ENCODE measurements at regions not wholly inside any gene's neighbourhood (a gene's known extent, or its start where the extent isn't known, plus 50 kb on each side); places are given as distances from the start of the nearest gene placed in this dataset.

DNA sequence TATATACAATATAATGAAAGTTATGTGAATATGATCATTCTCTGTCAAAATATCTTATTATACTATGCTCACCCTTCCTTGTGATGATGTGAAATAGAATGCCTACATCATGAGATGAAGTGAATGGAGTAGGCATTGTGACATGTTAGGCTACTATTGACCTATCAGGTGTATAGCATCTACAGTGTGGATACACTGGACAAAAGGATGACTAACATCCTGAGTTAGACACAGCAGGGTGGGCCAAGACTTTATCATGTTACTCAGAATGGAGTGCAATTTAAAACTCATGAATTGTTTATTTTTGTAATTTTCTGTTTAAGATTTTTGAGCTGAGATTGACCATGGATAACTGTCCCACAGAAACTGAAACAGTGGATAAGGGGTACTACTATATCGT, 53.4 kb upstream of the NAV3 start:
- Mint-ChIP-seq H3K27ac (no peak overlapping the region), H3K36me3 (no peaks in the 10 kb centered on the region), H3K4me3 (no peak overlapping the region), H3K4me1 (no peaks in the 10 kb centered on the region), H3K9me3 (peaks cover 4% of the 10 kb centered on the region)
- ATAC-seq (no peak), DNase-seq (ENCODE audit: low spot score in 2 of 2) (no peak)

DNA sequence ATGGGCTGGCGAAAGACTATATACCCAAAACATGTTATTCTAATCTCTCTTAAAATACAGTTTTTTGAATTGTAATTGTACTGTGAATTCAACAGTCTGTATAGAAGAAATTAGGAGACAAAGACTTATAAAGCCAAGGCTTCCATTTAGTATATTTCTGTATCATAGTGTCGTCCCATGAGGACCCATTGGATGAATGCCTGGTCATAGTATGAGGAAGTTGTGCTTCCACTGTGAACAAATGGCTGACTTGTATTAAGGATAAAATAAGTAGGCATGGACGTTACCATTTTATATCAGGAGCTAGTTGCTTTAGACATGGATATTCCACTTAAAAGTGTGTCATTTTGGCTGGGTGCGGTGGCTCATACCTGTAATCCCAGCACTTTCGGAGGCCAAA, 55.9 kb upstream of the NAV3 start:
- DNase-seq (ENCODE audit: low spot score in 2 of 2) (no peak), ATAC-seq (no peak)
- H3K36me3 Mint-ChIP-seq: no peaks in the 10 kb centered on the region
- no peak overlapping the region for H3K27ac Mint-ChIP-seq
- H3K4me3 Mint-ChIP-seq: no peak overlapping the region
- no peaks in the 10 kb centered on the region for H3K9me3 Mint-ChIP-seq
- H3K4me1 Mint-ChIP-seq: no peaks in the 10 kb centered on the region

DNA sequence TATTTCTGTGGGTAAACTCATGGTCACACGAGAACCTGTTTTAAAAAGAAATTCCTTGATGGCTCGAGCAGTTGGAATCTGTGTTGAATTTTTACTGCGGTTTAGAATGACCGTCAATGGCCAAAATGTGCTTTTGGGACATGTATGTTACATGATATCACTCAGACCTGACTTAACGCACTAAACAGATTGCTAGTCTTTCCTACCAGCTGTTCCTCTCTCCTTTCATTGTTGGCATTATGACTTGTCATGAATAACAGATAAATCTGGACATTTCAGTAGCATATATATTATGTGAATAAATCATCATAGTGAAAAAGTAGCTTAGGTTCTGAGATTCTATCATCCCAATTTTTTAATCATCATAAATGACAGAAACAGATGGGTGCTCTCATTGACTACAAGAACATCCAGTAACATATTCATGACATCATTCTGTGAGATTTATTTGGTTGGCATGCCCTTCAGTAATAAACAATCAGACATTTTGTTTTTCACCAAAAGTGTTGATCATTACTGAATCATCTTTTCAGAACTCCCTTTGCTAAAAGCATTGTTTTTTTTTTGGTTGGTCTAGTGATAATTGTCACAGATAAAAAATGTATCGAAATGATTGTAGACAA, 57.9 kb upstream of the NAV3 start:
- ATAC-seq (no peak), DNase-seq (ENCODE audit: low spot score in 2 of 2) (no peak)
- Mint-ChIP-seq H3K4me1 (no peaks in the 10 kb centered on the region), H3K4me3 (no peak overlapping the region), H3K9me3 (peaks cover 3% of the 10 kb centered on the region), H3K27ac (no peak overlapping the region), H3K36me3 (no peaks in the 10 kb centered on the region)

DNA sequence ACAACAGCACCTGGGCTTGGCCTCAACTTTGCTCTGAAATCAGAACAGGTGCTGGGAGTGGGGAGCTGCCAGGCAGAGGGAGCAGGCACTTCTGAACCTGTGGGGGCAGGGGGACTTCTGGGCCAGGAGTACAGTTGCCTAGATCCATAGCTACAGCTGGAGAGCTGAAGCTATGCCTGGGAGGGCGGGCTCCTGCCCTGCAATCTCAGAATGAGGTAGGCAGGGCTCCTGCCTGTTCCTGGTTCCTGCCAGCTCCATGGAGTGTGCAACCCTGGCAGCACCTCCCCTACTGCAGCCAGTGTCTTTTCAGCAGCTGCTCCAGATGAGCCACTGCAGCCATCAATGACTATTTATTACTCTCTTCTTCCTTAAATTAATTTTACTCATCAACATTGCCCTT, 62.1 kb upstream of the NAV3 start:
- Mint-ChIP-seq H3K27ac (no peak overlapping the region), H3K4me3 (no peak overlapping the region), H3K9me3 (peaks cover 13% of the 10 kb centered on the region), H3K36me3 (no peaks in the 10 kb centered on the region), H3K4me1 (no peaks in the 10 kb centered on the region)
- ATAC-seq (no peak), DNase-seq (ENCODE audit: low spot score in 2 of 2) (no peak)

DNA sequence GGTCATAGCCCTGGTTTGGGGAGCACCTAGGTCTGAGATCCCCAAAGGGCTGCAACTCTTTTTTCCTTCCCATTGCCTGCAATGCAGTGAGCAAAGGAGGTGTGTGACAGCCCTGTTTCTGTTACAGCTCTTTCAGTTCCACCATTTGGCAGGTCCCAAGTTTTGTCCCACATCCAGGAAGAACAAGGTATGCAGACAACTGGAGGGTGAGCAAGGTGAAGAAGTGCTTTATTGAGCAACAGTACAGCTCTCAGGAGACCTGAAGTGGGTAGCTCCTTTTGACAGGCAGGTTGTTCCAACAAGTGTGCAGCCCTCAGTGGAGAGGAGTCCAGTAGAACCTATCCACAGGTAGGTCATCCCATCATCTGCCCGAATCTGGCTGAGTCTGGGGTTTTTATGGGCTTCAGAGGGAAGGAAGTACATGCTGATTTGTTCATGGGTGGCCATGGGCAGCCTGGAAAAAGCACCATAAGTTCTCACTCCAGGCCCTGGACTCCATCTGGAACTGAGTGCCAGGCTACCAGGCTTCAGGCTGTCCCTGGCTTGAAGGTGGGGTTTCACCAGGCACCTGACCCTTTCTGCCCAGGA, 62.8 kb upstream of the NAV3 start:
- no peak overlapping the region for H3K27ac Mint-ChIP-seq
- no peaks in the 10 kb centered on the region for H3K36me3 Mint-ChIP-seq
- peaks cover 13% of the 10 kb centered on the region for H3K9me3 Mint-ChIP-seq
- DNase-seq (ENCODE audit: low spot score in 2 of 2): no peak
- ATAC-seq: no peak
- H3K4me3 Mint-ChIP-seq: no peak overlapping the region
- H3K4me1 Mint-ChIP-seq: no peaks in the 10 kb centered on the region

DNA sequence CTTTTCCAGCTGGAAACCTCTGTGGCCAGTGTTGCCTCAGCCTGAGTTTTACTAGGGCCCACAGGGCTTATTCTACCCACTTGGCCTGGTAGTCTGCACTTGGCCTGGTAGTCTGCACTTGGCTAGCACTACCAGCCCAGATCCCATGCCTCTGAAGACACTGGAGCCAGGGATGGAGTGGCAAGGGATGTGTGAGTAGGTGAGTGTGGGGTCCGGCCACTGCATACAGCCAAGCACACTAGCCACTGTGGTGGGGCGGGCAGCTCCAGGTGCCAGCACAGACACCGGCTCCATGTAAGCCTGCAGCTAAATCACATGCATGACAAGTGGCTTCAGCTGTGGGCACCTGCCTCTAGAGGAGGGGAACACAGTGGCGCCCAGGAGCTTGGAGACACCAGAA, 63.4 kb upstream of the NAV3 start:
- DNase-seq (ENCODE audit: low spot score in 2 of 2) (no peak), ATAC-seq (no peak)
- H3K36me3 Mint-ChIP-seq: no peaks in the 10 kb centered on the region
- H3K4me3 Mint-ChIP-seq: no peak overlapping the region
- peaks cover 13% of the 10 kb centered on the region for H3K9me3 Mint-ChIP-seq
- no peak overlapping the region for H3K27ac Mint-ChIP-seq
- no peaks in the 10 kb centered on the region for H3K4me1 Mint-ChIP-seq

DNA sequence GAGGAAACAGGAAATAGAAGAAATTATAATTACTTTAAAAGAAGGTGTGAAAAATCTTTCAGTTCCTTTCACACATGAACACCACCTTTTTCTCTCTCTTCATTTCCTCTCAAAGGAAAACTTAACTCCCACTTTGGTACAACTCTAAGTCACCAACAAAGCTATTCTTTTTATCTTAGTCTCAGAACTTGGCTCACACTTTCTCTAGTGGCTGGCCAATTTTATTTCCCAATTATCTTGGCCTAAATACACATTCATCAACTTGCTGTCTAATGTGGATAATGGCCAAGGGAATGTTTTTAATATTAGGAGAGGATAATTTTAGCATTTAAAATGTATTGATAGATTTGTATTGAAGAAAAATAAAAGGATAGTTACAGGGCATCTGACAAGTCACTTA, 64.5 kb upstream of the NAV3 start:
- H3K27ac Mint-ChIP-seq: no peak overlapping the region
- H3K4me3 Mint-ChIP-seq: no peak overlapping the region
- ATAC-seq (no peak), DNase-seq (ENCODE audit: low spot score in 2 of 2) (no peak)
- H3K4me1 Mint-ChIP-seq: no peaks in the 10 kb centered on the region
- peaks cover 13% of the 10 kb centered on the region for H3K9me3 Mint-ChIP-seq
- H3K36me3 Mint-ChIP-seq: no peaks in the 10 kb centered on the region

DNA sequence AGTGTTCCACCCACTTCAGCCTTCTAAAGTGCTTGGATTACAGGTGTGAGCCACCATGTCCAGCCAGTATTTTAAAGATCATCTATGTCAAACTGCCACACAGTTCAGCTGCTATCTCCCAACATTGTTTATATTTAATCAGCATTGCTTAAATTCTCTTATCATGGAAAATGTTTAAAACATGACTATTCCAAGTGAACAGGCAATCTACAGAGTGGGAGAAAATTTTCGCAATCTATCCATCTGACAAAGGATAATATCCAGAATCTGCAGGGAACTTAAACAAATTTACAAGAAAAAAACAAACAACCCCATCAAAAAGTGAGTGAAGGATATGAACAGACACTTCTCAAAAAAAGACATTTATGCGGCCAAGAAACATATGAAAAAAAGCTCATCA, 69.4 kb upstream of the NAV3 start:
- Mint-ChIP-seq H3K27ac (no peak overlapping the region), H3K9me3 (peaks cover 20% of the 10 kb centered on the region), H3K4me1 (no peaks in the 10 kb centered on the region), H3K36me3 (no peaks in the 10 kb centered on the region), H3K4me3 (no peak overlapping the region)
- DNase-seq (ENCODE audit: low spot score in 2 of 2) (no peak), ATAC-seq (no peak)

DNA sequence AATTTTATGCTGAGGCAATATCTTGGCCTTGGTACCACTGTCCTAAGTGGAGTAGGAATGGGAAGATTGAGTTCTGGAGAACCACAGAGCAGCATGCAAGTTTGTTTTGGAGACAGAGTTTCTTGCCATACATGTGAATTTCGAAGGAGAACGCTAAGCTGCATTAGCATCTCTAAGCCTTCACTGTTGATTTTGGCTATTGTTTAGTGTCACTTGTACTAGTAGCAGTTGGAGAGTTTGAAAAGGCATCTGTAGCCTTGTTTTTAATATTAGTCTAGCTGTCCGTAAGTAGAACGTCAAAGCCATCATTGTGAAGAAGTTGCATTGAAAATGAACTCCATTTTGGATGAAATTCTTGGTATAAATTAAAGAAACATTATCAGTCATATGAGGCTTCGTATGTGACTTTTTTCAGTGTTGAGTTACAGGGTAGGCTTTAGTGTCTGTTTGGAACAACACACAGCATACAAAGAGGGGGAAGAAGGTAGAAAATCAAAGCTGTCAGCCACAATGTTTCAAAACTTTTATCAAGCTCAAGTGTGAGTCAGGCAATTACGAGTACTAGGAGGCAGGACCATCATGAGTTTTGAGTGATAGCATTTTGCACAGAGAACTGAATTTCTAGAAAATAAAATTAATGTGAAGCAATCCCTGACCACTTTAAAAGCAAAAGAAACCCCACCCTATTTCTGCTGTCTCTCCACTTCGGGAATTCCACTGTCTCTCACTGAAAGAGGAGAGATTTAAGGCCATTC, 70.2 kb upstream of the NAV3 start:
- Mint-ChIP-seq H3K9me3 (peaks cover 18% of the 10 kb centered on the region), H3K27ac (no peak overlapping the region), H3K4me3 (no peak overlapping the region), H3K4me1 (no peaks in the 10 kb centered on the region), H3K36me3 (no peaks in the 10 kb centered on the region)
- no peak for ATAC-seq
- DNase-seq (ENCODE audit: low spot score in 2 of 2): no peak

DNA sequence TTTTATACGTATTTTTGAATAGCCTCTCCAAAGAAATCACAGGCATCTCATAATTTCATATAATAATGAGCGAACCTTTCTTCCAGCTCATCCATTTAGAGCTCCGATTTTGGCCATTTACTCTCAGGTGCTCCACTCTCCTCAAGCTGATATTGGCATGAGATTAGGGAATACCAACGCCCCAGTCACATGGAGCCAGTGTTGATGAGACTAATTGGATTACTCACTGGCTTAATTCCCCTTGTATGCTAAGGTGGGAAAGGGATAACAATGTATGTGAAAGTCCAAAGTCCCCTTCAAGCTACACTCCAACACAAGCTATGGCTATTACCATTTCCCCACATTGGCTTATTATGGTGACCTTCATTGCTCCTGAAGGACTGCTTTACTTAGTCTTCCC, 76.6 kb upstream of the NAV3 start:
- DNase-seq (ENCODE audit: low spot score in 2 of 2) (no peak), ATAC-seq (no peak)
- Mint-ChIP-seq H3K9me3 (peaks cover 13% of the 10 kb centered on the region), H3K27ac (no peak overlapping the region), H3K4me3 (no peak overlapping the region), H3K4me1 (no peaks in the 10 kb centered on the region), H3K36me3 (no peaks in the 10 kb centered on the region)

DNA sequence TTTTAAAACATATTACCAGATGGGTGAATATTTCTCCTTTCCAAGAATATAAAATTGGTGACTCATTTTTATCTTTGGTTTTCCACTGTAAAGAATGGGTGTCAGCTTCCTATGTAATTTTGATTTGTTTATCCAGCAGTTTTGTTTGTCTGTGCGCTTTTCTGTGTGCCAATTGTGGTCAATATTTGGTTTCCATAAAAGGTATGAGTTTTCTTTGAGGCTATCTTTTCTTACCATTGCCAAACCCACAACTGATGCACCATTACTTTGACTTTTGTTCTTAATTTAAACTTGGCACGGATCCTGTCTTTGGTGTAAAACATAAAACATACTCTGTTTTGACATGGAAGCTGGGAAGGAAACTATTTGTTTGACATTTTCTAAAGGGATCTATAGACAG, 78.8 kb upstream of the NAV3 start:
- Mint-ChIP-seq H3K36me3 (no peaks in the 10 kb centered on the region), H3K9me3 (peaks cover 14% of the 10 kb centered on the region), H3K4me3 (no peak overlapping the region), H3K4me1 (no peaks in the 10 kb centered on the region), H3K27ac (no peak overlapping the region)
- no peak for DNase-seq (ENCODE audit: low spot score in 2 of 2)
- ATAC-seq: no peak

DNA sequence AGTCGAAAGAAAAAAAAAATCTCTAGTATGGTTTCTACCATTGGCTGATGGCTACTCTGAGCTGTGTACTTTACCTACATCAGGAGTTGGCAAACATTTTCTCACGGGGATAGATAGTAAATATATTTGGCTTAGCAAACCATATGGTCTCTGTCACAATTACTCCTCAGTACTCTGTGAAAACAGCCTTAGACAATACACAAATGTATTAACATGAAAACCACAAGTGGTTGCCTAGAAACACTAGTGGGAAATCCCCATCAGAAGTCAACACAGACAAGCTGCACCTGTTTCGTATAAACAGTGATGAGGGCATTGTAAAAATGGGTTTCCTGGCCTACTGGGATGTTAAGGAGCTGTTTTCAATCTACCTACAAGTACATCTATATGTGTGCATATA, 84.6 kb upstream of the NAV3 start:
- no peak for DNase-seq (ENCODE audit: low spot score in 2 of 2)
- ATAC-seq: no peak
- peaks cover 30% of the 10 kb centered on the region for H3K9me3 Mint-ChIP-seq
- no peak overlapping the region for H3K27ac Mint-ChIP-seq
- no peaks in the 10 kb centered on the region for H3K4me1 Mint-ChIP-seq
- H3K36me3 Mint-ChIP-seq: no peaks in the 10 kb centered on the region
- no peak overlapping the region for H3K4me3 Mint-ChIP-seq

DNA sequence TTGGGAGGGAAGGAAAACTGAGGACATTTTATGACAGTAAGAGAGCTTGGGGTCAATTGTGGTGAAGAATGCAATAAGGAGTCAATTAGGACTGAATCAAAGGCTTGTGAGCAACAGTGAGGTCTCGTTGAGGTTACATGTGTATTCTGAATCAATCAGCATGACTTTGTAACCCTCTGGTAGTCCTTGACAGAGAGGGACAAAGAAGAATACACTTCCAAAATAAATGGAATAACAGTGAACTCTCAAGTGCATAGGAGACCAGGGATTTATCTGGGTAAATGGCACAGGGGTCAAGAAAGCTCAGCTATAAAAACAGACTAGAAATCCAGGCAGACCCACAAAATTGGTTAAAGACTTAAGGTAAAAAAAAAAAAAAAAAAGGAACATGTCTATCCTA, 85.1 kb upstream of the NAV3 start:
- no peaks in the 10 kb centered on the region for H3K36me3 Mint-ChIP-seq
- peaks cover 31% of the 10 kb centered on the region for H3K9me3 Mint-ChIP-seq
- no peaks in the 10 kb centered on the region for H3K4me1 Mint-ChIP-seq
- DNase-seq (ENCODE audit: low spot score in 2 of 2): no peak
- H3K27ac Mint-ChIP-seq: no peak overlapping the region
- no peak overlapping the region for H3K4me3 Mint-ChIP-seq
- no peak for ATAC-seq

DNA sequence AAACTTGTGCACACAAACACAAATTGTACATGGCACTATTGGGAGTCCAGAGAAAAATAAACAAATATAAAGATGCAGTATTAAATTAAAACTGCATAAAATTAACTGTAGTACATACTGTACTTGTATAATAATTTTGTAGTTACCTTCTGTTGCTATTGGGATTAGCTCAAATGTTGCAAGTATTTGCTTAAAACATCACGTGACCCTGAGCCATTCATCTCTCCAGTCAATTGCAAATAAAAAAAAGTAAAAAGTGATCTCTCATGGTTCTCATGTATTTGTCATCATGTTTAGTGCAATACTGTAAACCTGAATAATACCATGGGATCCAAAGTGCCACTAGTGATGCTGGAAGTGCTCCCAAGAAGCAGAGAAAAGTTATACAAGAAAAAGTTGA, 88.1 kb upstream of the NAV3 start:
- no peak overlapping the region for H3K27ac Mint-ChIP-seq
- H3K36me3 Mint-ChIP-seq: no peaks in the 10 kb centered on the region
- ATAC-seq (no peak), DNase-seq (ENCODE audit: low spot score in 2 of 2) (no peak)
- H3K4me3 Mint-ChIP-seq: no peak overlapping the region
- no peaks in the 10 kb centered on the region for H3K4me1 Mint-ChIP-seq
- H3K9me3 Mint-ChIP-seq: peaks cover 24% of the 10 kb centered on the region

DNA sequence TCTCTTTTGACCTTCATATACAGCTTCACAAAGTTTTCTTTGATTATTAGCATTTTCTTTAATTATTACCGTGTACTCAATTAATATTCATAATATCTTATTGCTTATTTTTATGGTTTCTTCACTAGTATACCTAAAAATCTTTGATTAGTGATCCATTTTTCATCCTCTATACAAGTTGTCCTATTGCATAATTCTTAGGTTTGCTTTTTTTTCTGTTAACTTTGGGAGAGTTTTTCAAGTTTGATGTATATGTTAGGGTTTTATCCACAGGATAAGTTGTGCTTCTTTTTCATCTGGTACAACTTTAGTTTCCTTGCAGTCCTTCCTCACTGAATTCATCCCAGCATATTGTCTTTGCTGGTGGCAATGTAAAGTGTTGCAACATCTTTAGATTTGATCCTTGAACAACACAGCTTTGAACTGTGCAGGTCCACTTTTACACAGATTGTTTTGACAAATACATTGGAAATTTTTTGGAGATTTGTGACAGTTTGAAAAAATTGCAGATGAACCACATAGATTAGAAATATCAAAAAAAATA, 88.6 kb upstream of the NAV3 start:
- H3K27ac Mint-ChIP-seq: no peak overlapping the region
- no peak overlapping the region for H3K4me3 Mint-ChIP-seq
- ATAC-seq: no peak
- peaks cover 24% of the 10 kb centered on the region for H3K9me3 Mint-ChIP-seq
- H3K4me1 Mint-ChIP-seq: no peaks in the 10 kb centered on the region
- no peak for DNase-seq (ENCODE audit: low spot score in 2 of 2)
- no peaks in the 10 kb centered on the region for H3K36me3 Mint-ChIP-seq

Measured in stimulated activated effector memory CD8-positive, alpha-beta T cell treated with anti-CD3 and anti-CD28 coated beads, Interleukin-12 subunit alpha, Interleukin-12 subunit beta, amount 100 ng/mL, for 72 hours (primary cell).